GM19468 (cell line): ENCODE measurements at regions not wholly inside any gene's neighbourhood (a gene's known extent, or its start where the extent isn't known, plus 50 kb on each side); places are given as distances from the start of the nearest gene placed in this dataset.

Source experiments
- ATAC-seq: cut with Tn5 transposase; IDR thresholded peaks from one replicate; pipeline ENCODE4 v1.9.1; 2021; ENCODE audit warnings: mild to moderate bottlenecking, moderate library complexity, moderate number of reproducible peaks; ENCODE audit not compliant: unreplicated experiment; ENCODE audit errors: extremely low read depth

GRCh38 chr12:42707312-42708226 is 118.0 kb upstream of the PRICKLE1 start:
- ATAC-seq = no peak

- no peak for ATAC-seq
Observed at GRCh38 chr12:42706321-42706720, 116.8 kb upstream of the PRICKLE1 start.

- no peak for ATAC-seq
Observed at GRCh38 chr12:42705863-42706262, 116.3 kb upstream of the PRICKLE1 start.

- no peak for ATAC-seq
Observed at GRCh38 chr12:42704810-42705401, 115.4 kb upstream of the PRICKLE1 start.

GRCh38 chr12:42704340-42704739 is 114.8 kb upstream of the PRICKLE1 start:
- no peak for ATAC-seq

GRCh38 chr12:42701084-42701483 is 111.5 kb upstream of the PRICKLE1 start:
- ATAC-seq = no peak

GRCh38 chr12:42698213-42698612 is 108.7 kb upstream of the PRICKLE1 start:
- ATAC-seq = no peak

- no peak for ATAC-seq
Observed at GRCh38 chr12:42696406-42697149, 107.0 kb upstream of the PRICKLE1 start.

GRCh38 chr12:42695490-42695995 is 106.0 kb upstream of the PRICKLE1 start:
- ATAC-seq = no peak

- no peak for ATAC-seq
Observed at GRCh38 chr12:42692749-42693148, 103.2 kb upstream of the PRICKLE1 start.

- no peak for ATAC-seq
Observed at GRCh38 chr12:42691991-42692557, 102.5 kb upstream of the PRICKLE1 start.

- no peak for ATAC-seq
Observed at GRCh38 chr12:42690264-42690663, 100.7 kb upstream of the PRICKLE1 start.

GRCh38 chr12:42689699-42690098 is 100.2 kb upstream of the PRICKLE1 start:
- ATAC-seq = no peak

GRCh38 chr12:42686514-42687172 is 97.1 kb upstream of the PRICKLE1 start:
- ATAC-seq = no peak

GRCh38 chr12:42684802-42685071 is 95.2 kb upstream of the PRICKLE1 start:
- ATAC-seq = no peak

- ATAC-seq = no peak
Observed at GRCh38 chr12:42683933-42684801, 94.6 kb upstream of the PRICKLE1 start.

GRCh38 chr12:42683266-42683665 is 93.7 kb upstream of the PRICKLE1 start:
- ATAC-seq = no peak

- ATAC-seq = no peak
Observed at GRCh38 chr12:42679466-42679865, 89.9 kb upstream of the PRICKLE1 start.

- ATAC-seq = no peak
Observed at GRCh38 chr12:42677461-42677860, 87.9 kb upstream of the PRICKLE1 start.
